K562 (cell line): ENCODE measurements at regions not wholly inside any gene's neighbourhood (a gene's known extent, or its start where the extent isn't known, plus 50 kb on each side); places are given as distances from the start of the nearest gene placed in this dataset.

Source experiments
- ATAC-seq: fragments of 200-7000 bp; cut with Tn5 transposase; 3 replicates; pipeline ENCODE4 v1.9.1; 2020; ENCODE audit warnings: moderate library complexity
- BruUV-seq: library from RNA; stranded (reverse); fragments of 400-500 nt; replicated peaks from 2 replicates; lab custom pipeline; 2021; lab: Mats Ljungman, UMichigan
- CTCF ChIA-PET: fragments of 300-600 bp; formaldehyde crosslinking; extraction: SDS; loops from one replicate; lab custom pipeline; 2021; ENCODE audit warnings: low intra/inter-chr PET ratio; lab: Yijun Ruan, JAX
- POLR2A ChIA-PET: fragments of 300-600, 350-650 bp; sonication (Branson Sonifier 250); formaldehyde crosslinking; extraction: SDS; loops from one replicate; lab custom pipeline; 2021; ENCODE audit warnings: antibody characterized with exemption, inconsistent platforms; lab: Yijun Ruan, JAX
- DNase-seq, 4 experiments: peaks; one replicate each; pipeline versions ENCODE4 v3.0.0 to v3.0.0-alpha.2; 2011 to 2018; ENCODE audit warnings: low spot score in 3 of 4, mixed read lengths in 3 of 4; ENCODE audit errors: extremely low read depth in 1 of 4
- FAIRE-seq: peaks from 2 replicates; lab custom pipeline; 2011; peaks lifted over from hg19 to GRCh38; lab: Jason Lieb, UNC
- H2AFZ ChIP-seq: 2 replicates; pipeline ENCODE4 v1.6.0; 2011; ENCODE audit warnings: low read depth, low read length, control low read depth, inconsistent platforms
- H3K27ac ChIP-seq: fragments of 200-600 bp; 3 replicates; pipeline ENCODE4 v1.8.0; 2011; ENCODE audit warnings: low read depth, mild to moderate bottlenecking, control low read depth, inconsistent platforms, low read length, moderate library complexity, mixed read lengths; ENCODE audit errors: extremely low read depth
- H3K27me3 ChIP-seq, 2 experiments: fragments of 300-600 bp in 1 of 2; 2 replicates in 1 of 2; 3 replicates in 1 of 2; pipeline versions ENCODE4 v1.6.0 to v1.8.0; 2011; ENCODE audit warnings: inconsistent platforms in 2 of 2, low read length in 2 of 2, mild to moderate bottlenecking in 1 of 2, mixed read lengths in 1 of 2, moderate library complexity in 1 of 2; ENCODE audit not compliant: control insufficient read depth in 2 of 2, insufficient read depth in 2 of 2
- H3K36me3 ChIP-seq: fragments of 300-600 bp; 3 replicates; pipeline ENCODE4 v1.8.0; 2011; ENCODE audit warnings: mild to moderate bottlenecking, low read length, inconsistent platforms; ENCODE audit not compliant: control insufficient read depth, insufficient read depth
- H3K4me1 ChIP-seq, 2 experiments: fragments of 200-600 bp in 1 of 2; replicated peaks in 1 of 2; 2 replicates in 1 of 2; 3 replicates in 1 of 2; pipeline versions ENCODE4 v1.5.1 to v1.8.0; 2011; ENCODE audit warnings: inconsistent platforms in 2 of 2, low read length in 2 of 2, mild to moderate bottlenecking in 1 of 2, mixed read lengths in 1 of 2, moderate library complexity in 1 of 2; ENCODE audit not compliant: control insufficient read depth in 2 of 2, insufficient read depth in 2 of 2
- H3K4me2 ChIP-seq: 2 replicates; pipeline ENCODE4 v1.6.1; 2011; ENCODE audit warnings: low read length, control low read depth, inconsistent platforms, mixed read lengths; ENCODE audit not compliant: insufficient read depth
- H3K4me3 ChIP-seq: fragments of 200-600 bp; sonication (generic), shearing (Covaris generic); 2 replicates; pipeline ENCODE4 v1.5.1; 2016; ENCODE audit warnings: control low read depth, inconsistent platforms
- H3K79me2 ChIP-seq: fragments of 200-600 bp; 3 replicates; pipeline ENCODE4 v1.8.0; 2011; ENCODE audit warnings: low read length, inconsistent platforms; ENCODE audit not compliant: control insufficient read depth, insufficient read depth
- H3K9ac ChIP-seq, 2 experiments: 2 replicates each; pipeline versions ENCODE4 v1.6.0 to v1.6.1; 2011; ENCODE audit warnings: low read depth in 2 of 2, low read length in 2 of 2, control low read depth in 1 of 2, inconsistent platforms in 1 of 2, mild to moderate bottlenecking in 1 of 2, mixed read lengths in 1 of 2; ENCODE audit not compliant: insufficient read depth in 1 of 2
- H3K9me1 ChIP-seq: one replicate; pipeline ENCODE4 v1.6.0; 2011; ENCODE audit warnings: inconsistent platforms, mild to moderate bottlenecking, low read length, moderate library complexity; ENCODE audit not compliant: control insufficient read depth, insufficient read depth
- H3K9me3 ChIP-seq: replicated peaks from 2 replicates; pipeline ENCODE4 v1.5.1; 2011; ENCODE audit warnings: low read depth, low read length, inconsistent platforms; ENCODE audit not compliant: control insufficient read depth, insufficient read depth
- H4K20me1 ChIP-seq: replicated peaks from 2 replicates; pipeline ENCODE4 v1.6.1; 2011; ENCODE audit warnings: low read length, inconsistent platforms, mixed read lengths; ENCODE audit not compliant: control insufficient read depth, insufficient read depth
- BDP1 ChIP-seq: IDR thresholded peaks from 3 replicates; pipeline ENCODE4 v1.6.1; 2011; ENCODE audit not compliant: insufficient read length, insufficient read depth
- CEBPB ChIP-seq: fragments of 450-650 bp; IDR thresholded peaks from 2 replicates; pipeline ENCODE4 v1.6.1; 2016; ENCODE audit warnings: missing genetic modification characterization, missing compliant biosample characterization
- CEBPG ChIP-seq, 3 experiments: fragments of 200-800 bp in 1 of 3; sonication (Bioruptor generic) in 1 of 3; sonication (generic) in 1 of 3; formaldehyde crosslinking in 1 of 3; IDR thresholded peaks in 2 of 3; conservative IDR thresholded peaks in 1 of 3; 2 replicates each; pipeline versions ENCODE4 v1.6.1 to v1.8.0; 2016 to 2022; ENCODE audit warnings: missing compliant biosample characterization in 2 of 3, missing genetic modification characterization in 2 of 3, mild to moderate bottlenecking in 1 of 3, missing genetic modification reagents in 1 of 3
- KDM2B ChIP-seq: fragments of 250-450 bp; sonication (Bioruptor Pico); IDR thresholded peaks from 2 replicates; pipeline ENCODE4 v1.8.0; 2021; ENCODE audit warnings: mild to moderate bottlenecking, moderate library complexity
- PATZ1 ChIP-seq: fragments of 250-450 bp; sonication (Bioruptor Pico); IDR thresholded peaks from 2 replicates; pipeline ENCODE4 v1.5.0; 2020; ENCODE audit warnings: mild to moderate bottlenecking, borderline replicate concordance
- ZNF232 ChIP-seq: sonication (generic); formaldehyde crosslinking; IDR thresholded peaks from 2 replicates; pipeline ENCODE4 v1.8.0; 2022; ENCODE audit warnings: mild to moderate bottlenecking, missing genetic modification reagents
- WGBS: fragments of 100-300 bp; shearing (Covaris generic); methylation state at CpG from one replicate; pipeline ENCODE4 v1.1.6; 2016; ENCODE audit warnings: low coverage, mixed read lengths; ENCODE audit not compliant: insufficient coverage; ENCODE audit errors: missing lambda C conversion rate; 5-methylcytosine and 5-hydroxymethylcytosine counted together
- in situ Hi-C: fragments of 300-500 bp; cut with MboI; formaldehyde crosslinking; loops from 4 replicates; pipeline ENCODE4 v1.15.0; 2018; ENCODE audit warnings: inconsistent platforms, mixed read lengths
- intact Hi-C: fragments of 100-400 bp; cut with micrococcal nuclease; formaldehyde crosslinking; loops from 2 replicates; pipeline ENCODE4 v1.14.2; 2022

GRCh38 chr6:15892369-15892768 lies 229.5 kb upstream of the DTNBP1 start:
- Histone ChIP-seq H3K4me3 (no peak overlapping the region), H3K4me2 (no peak overlapping the region), H3K9me3 (peaks cover 15% of the 10 kb centered on the region; the same call in 1 of the 2 replicates), H3K9ac (no peak overlapping the region), H4K20me1 (no peaks in the 10 kb centered on the region), H2AFZ (no peak overlapping the region), H3K79me2 (no peaks in the 10 kb centered on the region), H3K27me3 (no peaks in the 10 kb centered on the region), H3K27ac (no peak overlapping the region), H3K4me1 (peaks cover 10 to 51% of the 10 kb centered on the region in 2 experiments), H3K36me3 (no peaks in the 10 kb centered on the region), H3K9me1 (no peaks in the 10 kb centered on the region)
- BruUV-seq = no TSS peak
- no peak for ATAC-seq
- WGBS = 100% methylated on average over 1 of the region's 1 CpG
- POLR2A ChIA-PET = interaction anchor here (0.6 to 0.9 kb wide), 2 partner anchors 238 to 322 kb away, joined by 3 to 4 read pairs; no protein-coding TSS in a partner anchor
- CTCF ChIA-PET = interaction anchor here (2.2 kb wide), 1 partner anchor 236 kb away, joined by 12 read pairs; the partner anchor contains the start of gene MYLIP
- TF ChIP-seq BDP1 (no peak), ZNF232 (no peak), CEBPG (CRISPR knock-in tag; IDR thresholded peaks at IDR 0.05) (no peak), CEBPG (tag; conservative IDR thresholded peaks at IDR 0.05 in 1 of 2, IDR thresholded peaks at IDR 0.05 in 1 of 2) (peak; percentile 47 to 73; a peak in 3 of 4 replicates), PATZ1 (CRISPR knock-in tag) (no peak), CEBPB (tag) (peak; percentile 80), KDM2B (CRISPR knock-in tag) (no peak)
- in situ Hi-C loops = no loop called here
- no peak for FAIRE-seq
- intact Hi-C loops = no loop called here
- DNase-seq = no peak
